Stimulated activated CD4-positive, alpha-beta T cell treated with anti-CD3 and anti-CD28 coated beads, TNF-alpha, amount 100 ng/mL, for 48 hours (primary cell): ENCODE measurements at regions not wholly inside any gene's neighbourhood (a gene's known extent, or its start where the extent isn't known, plus 50 kb on each side); places are given as distances from the start of the nearest gene placed in this dataset.
"Not testable (repeated sequence)": the region's sequence is repeated elsewhere in the genome, so short reads cannot be mapped to it uniquely, and the experiment has no call there.

Source experiments
- DNase-seq, 3 donors: peaks; one replicate each; pipeline ENCODE4 v3.0.0-alpha.2; 2020; ENCODE audit warnings: low read depth in 3 of 3

- DNase-seq, result no peak
These were observed 1291.6 kb upstream of the GYPC start for GRCh38 chr2:125364192-125364983.

- no peak for DNase-seq
These were observed 1291.0 kb upstream of the GYPC start for GRCh38 chr2:125364984-125365265.

GRCh38 chr2:125371867-125372266 is 1284.1 kb upstream of the GYPC start:
- no peak for DNase-seq

- DNase-seq, result no peak
These were observed 1282.7 kb upstream of the GYPC start for GRCh38 chr2:125373293-125373692.

- DNase-seq, result no peak
These were observed 1269.9 kb upstream of the GYPC start for GRCh38 chr2:125386074-125386473.

GRCh38 chr2:125397535-125398251 is 1258.3 kb upstream of the GYPC start:
- DNase-seq, result no peak

GRCh38 chr2:125398738-125399524 is 1257.0 kb upstream of the GYPC start:
- no peak for DNase-seq

- DNase-seq, result no peak
These were observed 1250.1 kb upstream of the GYPC start for GRCh38 chr2:125405816-125406215.

- no peak for DNase-seq
These were observed 1247.0 kb upstream of the GYPC start for GRCh38 chr2:125408874-125409538.

- DNase-seq, result no peak
These were observed 1237.5 kb upstream of the GYPC start for GRCh38 chr2:125418483-125418882.

- not testable (repeated sequence) for DNase-seq
These were observed 1233.7 kb upstream of the GYPC start for GRCh38 chr2:125422198-125422770.

GRCh38 chr2:125424266-125424785 is 1231.6 kb upstream of the GYPC start:
- no peak for DNase-seq

- DNase-seq, result no peak
These were observed 1228.1 kb upstream of the GYPC start for GRCh38 chr2:125427721-125428315.

GRCh38 chr2:125444106-125444505 is 1211.9 kb upstream of the GYPC start:
- DNase-seq, result no peak

GRCh38 chr2:125445495-125445894 is 1210.5 kb upstream of the GYPC start:
- no peak for DNase-seq

GRCh38 chr2:125450092-125450491 is 1205.9 kb upstream of the GYPC start:
- no peak for DNase-seq

- no peak for DNase-seq
These were observed 1200.8 kb upstream of the GYPC start for GRCh38 chr2:125455110-125455509.

GRCh38 chr2:125456693-125457363 is 1199.1 kb upstream of the GYPC start:
- no peak for DNase-seq

GRCh38 chr2:125471963-125472362 is 1184.0 kb upstream of the GYPC start:
- no peak for DNase-seq

- DNase-seq, result no peak
These were observed 1176.8 kb upstream of the GYPC start for GRCh38 chr2:125479143-125479636.
